ENCODE measurements at regions not wholly inside any gene's neighbourhood (a gene's known extent, or its start where the extent isn't known, plus 50 kb on each side); places are given as distances from the start of the nearest gene placed in this dataset.

DNA sequence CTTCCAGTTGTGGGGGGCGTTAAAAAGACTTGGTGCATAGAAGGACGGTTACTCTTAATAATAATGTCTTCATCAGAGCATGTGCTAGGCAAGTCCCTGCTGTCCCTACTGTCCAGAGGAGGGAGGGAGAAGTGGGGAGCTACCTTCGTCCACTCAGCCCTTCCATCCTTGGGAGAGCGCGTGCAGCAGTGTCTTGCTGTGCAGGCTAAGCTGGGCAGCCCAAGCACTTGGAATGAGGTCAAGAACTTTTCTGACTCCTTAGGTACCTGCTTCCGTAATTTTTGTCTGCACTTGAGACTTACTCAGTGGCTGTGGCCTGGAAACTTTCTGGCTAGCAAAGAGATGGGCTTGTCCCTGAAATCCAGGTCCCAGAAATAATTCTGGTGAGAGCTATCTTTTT, 265.9 kb upstream of the SORCS1 start:
- TF ChIP-seq, protein P1, sequence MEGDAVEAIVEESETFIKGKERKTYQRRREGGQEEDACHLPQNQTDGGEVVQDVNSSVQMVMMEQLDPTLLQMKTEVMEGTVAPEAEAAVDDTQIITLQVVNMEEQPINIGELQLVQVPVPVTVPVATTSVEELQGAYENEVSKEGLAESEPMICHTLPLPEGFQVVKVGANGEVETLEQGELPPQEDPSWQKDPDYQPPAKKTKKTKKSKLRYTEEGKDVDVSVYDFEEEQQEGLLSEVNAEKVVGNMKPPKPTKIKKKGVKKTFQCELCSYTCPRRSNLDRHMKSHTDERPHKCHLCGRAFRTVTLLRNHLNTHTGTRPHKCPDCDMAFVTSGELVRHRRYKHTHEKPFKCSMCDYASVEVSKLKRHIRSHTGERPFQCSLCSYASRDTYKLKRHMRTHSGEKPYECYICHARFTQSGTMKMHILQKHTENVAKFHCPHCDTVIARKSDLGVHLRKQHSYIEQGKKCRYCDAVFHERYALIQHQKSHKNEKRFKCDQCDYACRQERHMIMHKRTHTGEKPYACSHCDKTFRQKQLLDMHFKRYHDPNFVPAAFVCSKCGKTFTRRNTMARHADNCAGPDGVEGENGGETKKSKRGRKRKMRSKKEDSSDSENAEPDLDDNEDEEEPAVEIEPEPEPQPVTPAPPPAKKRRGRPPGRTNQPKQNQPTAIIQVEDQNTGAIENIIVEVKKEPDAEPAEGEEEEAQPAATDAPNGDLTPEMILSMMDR (IDR thresholded peaks at IDR 0.05): no peak
- TF ChIP-seq POLR2A (IDR thresholded peaks at IDR 0.05; ENCODE audit: low read depth): no peak
- no peak for TF ChIP-seq POLR2AphosphoS5 (IDR thresholded peaks at IDR 0.05)
